Right renal pelvis (tissue), 4 donors: ENCODE measurements at regions not wholly inside any gene's neighbourhood (a gene's known extent, or its start where the extent isn't known, plus 50 kb on each side); places are given as distances from the start of the nearest gene placed in this dataset.

ENCODE experiments used
- DNase-seq, 4 donors: peaks; one replicate each; pipeline ENCODE4 v3.0.0-alpha.2; 2013; ENCODE audit warnings: low read depth in 4 of 4, low spot score in 3 of 4, missing footprints in 1 of 4

DNA sequence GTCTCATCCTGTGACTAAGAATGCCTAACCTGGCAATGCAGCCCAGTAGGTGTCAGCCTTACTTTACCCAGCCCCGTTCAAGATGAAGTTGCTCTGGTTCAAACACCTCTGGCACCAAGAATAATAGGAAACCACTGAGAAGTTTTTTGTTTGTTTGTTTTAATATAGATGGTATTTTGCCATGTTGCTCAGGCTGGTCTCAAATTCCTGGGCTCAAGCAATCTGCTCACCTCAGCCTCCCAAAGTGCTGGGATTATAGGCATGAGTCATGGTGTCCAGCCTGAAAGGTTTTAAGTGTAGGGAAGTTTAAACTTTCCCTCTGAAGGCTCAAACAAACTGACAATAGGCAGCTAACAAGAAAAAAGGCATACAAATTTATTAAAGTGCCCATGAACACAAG, 51.2 kb upstream of the ABCC4 start:
- no peak for DNase-seq

- no peak for DNase-seq
These were observed 52.9 kb upstream of the ABCC4 start for GRCh38 chr13:95354156-95354555.

DNA sequence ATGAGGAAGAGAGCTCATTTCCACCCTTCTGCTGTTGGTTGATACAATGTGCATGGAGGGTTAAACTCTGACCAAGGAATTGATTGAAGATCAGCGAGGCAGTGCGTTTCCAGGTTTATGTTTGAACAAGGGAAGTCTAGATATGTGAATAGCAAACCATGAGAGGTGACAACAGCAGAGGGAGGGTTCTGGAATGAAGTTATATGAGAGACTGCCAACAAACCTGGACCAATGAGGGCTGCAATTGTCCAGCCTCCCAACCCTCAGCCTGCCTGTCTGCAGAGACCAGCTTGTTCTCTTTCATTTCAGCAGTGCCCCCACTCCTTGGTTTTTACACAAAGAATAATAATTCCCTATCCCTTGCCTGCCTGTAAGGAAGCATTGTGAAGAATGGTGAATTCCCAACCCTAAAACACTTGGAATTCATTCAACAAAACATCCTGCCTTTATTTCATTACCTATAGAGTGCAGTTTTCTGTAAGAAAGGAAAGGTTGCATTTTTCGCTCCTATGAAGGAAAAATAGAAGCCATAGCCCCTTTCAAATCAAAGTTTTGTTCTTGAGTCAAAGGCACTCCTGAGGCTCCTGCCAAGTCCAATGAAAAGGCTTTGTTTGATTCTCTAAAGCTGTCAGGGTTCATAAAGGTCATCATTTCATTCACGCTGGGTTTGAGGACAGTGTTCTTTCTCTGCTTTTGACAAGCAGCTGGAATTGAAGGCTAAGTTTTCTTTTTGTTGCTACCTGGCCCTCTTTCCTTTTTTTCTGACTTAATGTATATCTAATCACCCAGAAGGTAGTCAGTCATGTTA, 53.6 kb upstream of the ABCC4 start:
- no peak for DNase-seq

GRCh38 chr13:95355494-95355893, 54.2 kb upstream of the ABCC4 start:
- no peak for DNase-seq

GRCh38 chr13:95356916-95357315, 55.7 kb upstream of the ABCC4 start:
- no peak for DNase-seq

DNA sequence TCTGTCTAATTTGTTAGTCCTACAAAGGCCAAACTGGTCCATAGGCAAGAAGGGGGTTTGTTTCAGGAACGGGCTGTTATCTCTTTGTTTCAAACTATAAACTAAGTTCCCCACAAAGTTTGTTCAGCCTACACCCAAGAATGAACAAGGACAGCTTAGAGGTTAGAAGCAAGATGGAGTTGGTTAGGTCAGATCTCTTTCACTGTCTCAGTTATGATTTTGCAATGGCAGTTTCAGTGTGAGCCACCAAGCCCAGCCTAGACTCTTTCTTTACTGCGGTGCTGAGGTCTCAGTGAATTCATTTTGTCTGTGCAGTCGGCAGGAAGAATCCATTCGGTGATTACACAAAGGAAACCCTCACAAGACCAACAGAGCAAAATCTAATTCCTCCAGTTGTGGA, 56.6 kb upstream of the ABCC4 start:
- DNase-seq, result no peak

- no peak for DNase-seq
These were observed 58.8 kb upstream of the ABCC4 start for GRCh38 chr13:95360052-95360451.

- no peak for DNase-seq
These were observed 59.3 kb upstream of the ABCC4 start for GRCh38 chr13:95360464-95361097.

DNA sequence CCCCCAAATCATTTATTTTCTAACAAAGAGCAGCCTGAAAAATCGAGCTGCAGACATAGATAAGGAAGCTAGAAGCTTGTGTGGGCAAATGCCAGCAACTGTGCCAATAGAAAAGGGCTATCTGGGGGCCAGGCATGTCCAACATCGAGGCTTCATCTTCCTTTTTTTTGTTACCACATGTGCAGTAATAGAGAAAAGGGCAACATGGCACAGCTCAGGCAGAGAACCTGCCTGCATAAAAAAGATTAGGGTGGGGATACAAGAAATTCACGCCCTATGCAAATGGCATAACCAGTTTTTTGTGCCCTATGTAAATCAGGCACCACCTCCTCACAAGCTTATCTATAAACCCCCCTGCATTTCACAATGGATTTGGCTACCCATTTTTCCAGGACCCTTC, 60.4 kb upstream of the ABCC4 start:
- no peak for DNase-seq

DNA sequence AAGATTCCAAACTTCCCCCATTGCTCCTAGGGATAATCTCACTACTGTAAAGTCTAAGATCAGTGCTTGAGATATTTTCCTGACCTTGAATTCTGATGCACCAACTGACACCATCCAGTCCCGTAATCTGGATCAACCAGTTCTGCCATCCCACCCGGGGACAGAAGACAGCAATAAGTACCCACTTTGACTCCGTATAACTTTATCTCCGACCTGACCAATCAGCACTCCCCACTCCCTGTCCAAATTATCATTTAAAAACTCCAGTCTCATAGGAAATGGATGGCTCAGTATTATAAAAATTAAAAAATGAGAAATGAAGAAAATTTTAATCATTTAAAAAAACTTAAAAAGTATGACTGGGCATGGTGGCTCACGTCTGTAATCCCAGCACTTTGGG, 61.4 kb upstream of the ABCC4 start:
- DNase-seq, result no peak

GRCh38 chr13:95367309-95367843, 66.1 kb upstream of the ABCC4 start:
- no peak for DNase-seq

DNA sequence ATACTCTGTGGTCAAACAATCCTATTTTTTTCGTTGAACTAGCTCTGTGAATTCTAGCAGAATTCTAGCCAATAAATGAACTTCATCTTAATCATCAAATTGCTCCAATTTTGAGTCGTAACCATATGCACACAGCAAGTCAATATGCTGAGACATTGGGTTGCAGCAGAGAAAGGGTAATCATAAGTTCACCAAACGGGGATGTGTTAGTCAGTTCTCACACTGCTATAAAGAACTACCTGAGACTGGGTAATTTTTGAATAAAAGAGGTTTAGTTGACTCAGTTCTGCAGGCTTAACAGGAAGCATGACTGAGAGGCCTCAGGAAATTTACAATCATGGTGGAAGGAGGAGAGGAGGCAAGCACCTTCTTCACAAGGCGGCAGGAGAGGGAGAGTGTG, 67.7 kb upstream of the ABCC4 start:
- DNase-seq, result no peak

GRCh38 chr13:95375706-95376105, 74.5 kb upstream of the ABCC4 start:
- no peak for DNase-seq

- DNase-seq, result no peak
These were observed 77.4 kb upstream of the ABCC4 start for GRCh38 chr13:95378603-95379002.

GRCh38 chr13:95380468-95381211, 79.4 kb upstream of the ABCC4 start:
- DNase-seq, result peak; percentile 71 to 80 (median 72)

- no peak for DNase-seq
These were observed 79.9 kb upstream of the ABCC4 start for GRCh38 chr13:95381212-95381527.

DNA sequence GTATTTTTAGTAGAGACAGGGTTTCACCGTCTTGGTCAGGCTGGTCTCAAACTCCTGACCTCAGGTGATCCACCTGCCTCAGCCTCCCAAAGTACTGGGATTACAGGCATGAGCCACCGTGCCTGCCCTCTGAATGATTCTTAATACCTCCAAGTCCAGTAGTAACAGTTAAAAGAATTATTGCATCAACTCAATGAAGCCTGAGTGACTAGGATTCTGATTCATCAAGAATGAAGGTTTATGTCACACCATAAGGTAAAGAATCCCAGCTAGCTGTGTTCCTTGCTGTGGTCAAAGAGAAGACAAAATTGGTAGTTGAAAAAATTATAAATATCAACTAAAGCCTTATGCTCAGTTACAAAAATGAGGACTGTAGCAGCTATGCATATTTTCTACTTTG, 81.2 kb upstream of the ABCC4 start:
- no peak for DNase-seq

DNA sequence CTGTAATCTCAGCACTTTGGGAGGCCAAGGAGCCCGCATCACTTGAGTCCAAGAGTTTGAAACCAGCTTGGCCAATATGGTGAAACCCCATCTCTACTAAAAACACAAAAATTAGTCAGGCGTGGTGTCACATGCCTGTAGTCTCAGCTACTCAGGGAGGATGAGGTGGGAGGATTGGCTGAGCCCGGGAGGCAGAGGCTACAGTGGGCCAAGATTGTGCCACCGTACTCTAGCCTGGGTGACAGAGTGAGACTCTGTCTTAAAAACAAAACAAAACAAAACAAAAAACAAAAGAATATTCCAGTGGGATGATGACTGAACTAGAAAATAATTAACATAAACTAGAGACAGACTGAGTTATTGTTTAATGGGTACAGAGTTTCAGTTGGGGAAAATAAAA, 81.7 kb upstream of the ABCC4 start:
- DNase-seq, result no peak

- DNase-seq, result no peak
These were observed 84.1 kb upstream of the ABCC4 start for GRCh38 chr13:95385373-95385772.

DNA sequence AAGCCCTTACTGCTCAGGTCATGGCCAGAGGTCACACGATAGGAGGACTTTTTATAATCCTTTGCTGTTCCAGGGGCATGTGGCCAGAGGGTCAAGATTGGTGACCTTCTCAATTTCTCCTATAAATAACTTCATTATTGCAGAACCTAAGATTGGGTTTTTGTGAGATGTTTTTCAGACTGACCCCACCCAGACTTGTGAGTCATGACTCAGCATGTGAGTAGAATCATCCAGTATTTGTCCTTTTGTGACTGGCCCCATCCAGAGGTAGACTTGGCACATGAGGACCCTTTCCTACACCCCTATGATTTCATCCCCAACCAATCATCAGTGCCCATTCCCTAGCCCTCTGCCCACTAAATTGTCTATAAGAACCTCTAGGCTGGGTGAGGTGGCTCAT, 84.5 kb upstream of the ABCC4 start:
- DNase-seq, result no peak

DNA sequence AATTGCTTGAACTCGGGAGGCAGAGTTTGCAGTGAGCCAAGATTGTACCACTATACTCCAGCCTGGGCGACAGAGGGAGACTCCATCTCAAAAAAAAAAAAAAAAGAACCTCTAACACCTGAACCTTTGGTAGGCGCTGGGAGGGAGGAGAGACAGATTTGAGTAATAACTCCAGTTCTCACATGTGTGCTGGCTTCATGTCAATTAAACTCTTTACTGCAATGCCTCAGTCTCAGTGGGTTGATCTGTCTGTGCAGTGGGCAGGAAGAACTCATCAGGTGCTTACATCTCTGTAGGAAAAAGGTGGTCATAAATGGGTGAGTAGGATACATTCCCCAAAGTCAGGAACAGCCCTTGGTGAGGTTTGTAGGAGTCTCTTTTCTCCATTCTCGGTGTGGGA, 85.1 kb upstream of the ABCC4 start:
- DNase-seq, result no peak
